Natural killer cell treated with Interleukin-12 subunit alpha and Interleukin-12 subunit beta and Interleukin-15 and Interleukin-18, amount 100 ng/mL, for 72 hours (primary cell): ENCODE measurements at regions not wholly inside any gene's neighbourhood (a gene's known extent, or its start where the extent isn't known, plus 50 kb on each side); places are given as distances from the start of the nearest gene placed in this dataset.

ENCODE experiments used
- ATAC-seq, 2 donors: fragments of 150-1000 bp; cut with Tn5 transposase in 1 of 2; sonication (Bioruptor Pico), chemical (Tn5 transposase) in 1 of 2; 2 replicates each; pipeline ENCODE4 v1.10.0; 2021
- DNase-seq: peaks from one replicate; pipeline ENCODE4 v3.0.0; 2022; ENCODE audit warnings: low spot score
- H3K27ac Mint-ChIP-seq, 2 donors: 1 replicate in 1 of 2; 2 replicates in 1 of 2; pipeline ENCODE4 v1.8.0; 2022; ENCODE audit warnings: mixed read lengths in 2 of 2, mild to moderate bottlenecking in 1 of 2, moderate library complexity in 1 of 2
- H3K27me3 Mint-ChIP-seq, 2 donors: 1 replicate in 1 of 2; 2 replicates in 1 of 2; pipeline ENCODE4 v1.8.0; 2022; ENCODE audit warnings: mixed read lengths in 2 of 2
- H3K36me3 Mint-ChIP-seq: one replicate; pipeline ENCODE4 v1.8.0; 2022; ENCODE audit warnings: mixed read lengths
- H3K4me1 Mint-ChIP-seq, 2 donors: 1 replicate in 1 of 2; 2 replicates in 1 of 2; pipeline ENCODE4 v1.8.0; 2022; ENCODE audit warnings: low read depth in 2 of 2, mixed read lengths in 2 of 2, mild to moderate bottlenecking in 1 of 2
- H3K4me3 Mint-ChIP-seq: one replicate; pipeline ENCODE4 v1.8.0; 2022; ENCODE audit warnings: mixed read lengths
- H3K9me3 Mint-ChIP-seq: 2 replicates; pipeline ENCODE4 v1.8.0; 2022; ENCODE audit warnings: mixed read lengths

GRCh38 chr17:13073018-13073417 lies 55.2 kb upstream of the ELAC2 start:
- Mint-ChIP-seq H3K27me3 (peaks cover 8 to 28% of the 10 kb centered on the region in 2 donors), H3K27ac (no peak overlapping the region), H3K9me3 (peaks cover 2% of the 10 kb centered on the region), H3K4me1 (no peaks in the 10 kb centered on the region), H3K4me3 (no peak overlapping the region), H3K36me3 (no peaks in the 10 kb centered on the region)
- ATAC-seq (no peak), DNase-seq (no peak)

GRCh38 chr17:13070732-13071131 lies 52.9 kb upstream of the ELAC2 start:
- peaks cover 8 to 28% of the 10 kb centered on the region in 2 donors for H3K27me3 Mint-ChIP-seq
- peaks cover 2% of the 10 kb centered on the region for H3K9me3 Mint-ChIP-seq
- ATAC-seq (no peak), DNase-seq (no peak)
- no peak overlapping the region for H3K4me3 Mint-ChIP-seq
- no peak overlapping the region for H3K27ac Mint-ChIP-seq
- H3K36me3 Mint-ChIP-seq, result no peaks in the 10 kb centered on the region
- no peaks in the 10 kb centered on the region for H3K4me1 Mint-ChIP-seq

- H3K9me3 Mint-ChIP-seq, result peaks cover 2% of the 10 kb centered on the region
- ATAC-seq, result no peak
- no peak overlapping the region for H3K4me3 Mint-ChIP-seq
- H3K4me1 Mint-ChIP-seq, result no peaks in the 10 kb centered on the region
- H3K27me3 Mint-ChIP-seq, result peaks cover 11 to 27% of the 10 kb centered on the region in 2 donors
- no peak overlapping the region for H3K27ac Mint-ChIP-seq
- no peak for DNase-seq
- no peaks in the 10 kb centered on the region for H3K36me3 Mint-ChIP-seq
Measured at GRCh38 chr17:13067629-13068303, 49.9 kb upstream of the ELAC2 start.
